HepG2 (cell line): ENCODE measurements at regions not wholly inside any gene's neighbourhood (a gene's known extent, or its start where the extent isn't known, plus 50 kb on each side); places are given as distances from the start of the nearest gene placed in this dataset.

Experiments used
- ATAC-seq: fragments of 200-7000 bp; cut with Tn5 transposase; 3 replicates; pipeline ENCODE4 v1.9.1; 2020; ENCODE audit warnings: mild to moderate bottlenecking, moderate library complexity
- BruUV-seq: library from RNA; stranded (reverse); fragments of 400-500 nt; replicated peaks from 2 replicates; lab custom pipeline; 2021; lab: Mats Ljungman, UMichigan
- CTCF ChIA-PET: fragments of 300-600 bp; formaldehyde crosslinking; extraction: SDS; loops from one replicate; lab custom pipeline; 2021; ENCODE audit warnings: low total read pairs, inconsistent platforms, low intra/inter-chr PET ratio; lab: Yijun Ruan, JAX
- POLR2A ChIA-PET: fragments of 350-600 bp; sonication (Branson Sonifier 250); formaldehyde crosslinking; loops from one replicate; lab custom pipeline; 2020; ENCODE audit warnings: antibody characterized with exemption, inconsistent platforms; lab: Yijun Ruan, JAX
- DNase-seq: peaks from one replicate; pipeline ENCODE4 v3.0.0-alpha.2; 2015; ENCODE audit warnings: low spot score
- FAIRE-seq: peaks from 3 replicates; lab custom pipeline; 2011; peaks lifted over from hg19 to GRCh38; lab: Jason Lieb, UNC
- H2AFZ ChIP-seq: one replicate; pipeline ENCODE4 v1.6.1; 2011; ENCODE audit warnings: low read length, inconsistent platforms
- H3K27ac ChIP-seq: fragments of 300-600 bp; 3 replicates; pipeline ENCODE4 v1.8.0; 2011; ENCODE audit warnings: mixed run types, mild to moderate bottlenecking, mixed read lengths, low read length, inconsistent platforms; ENCODE audit not compliant: insufficient read depth; ENCODE audit errors: extremely low read length
- H3K27me3 ChIP-seq, 2 experiments: fragments of 200-600 bp in 1 of 2; 2 replicates in 1 of 2; 3 replicates in 1 of 2; pipeline versions ENCODE4 v1.6.0 to v1.8.0; 2011; ENCODE audit warnings: low read length in 2 of 2, mild to moderate bottlenecking in 2 of 2, moderate library complexity in 2 of 2, inconsistent platforms in 1 of 2; ENCODE audit not compliant: insufficient read depth in 2 of 2, control insufficient read depth in 1 of 2
- H3K36me3 ChIP-seq, 2 experiments: fragments of 200-600 bp in 1 of 2; replicated peaks in 1 of 2; 2 replicates in 1 of 2; 3 replicates in 1 of 2; pipeline versions ENCODE4 v1.5.1 to v1.8.0; 2011; ENCODE audit warnings: low read length in 2 of 2, inconsistent platforms in 1 of 2; ENCODE audit not compliant: insufficient read depth in 2 of 2, control insufficient read depth in 1 of 2
- H3K4me1 ChIP-seq: 2 replicates; pipeline ENCODE4 v1.5.1; 2012; ENCODE audit warnings: low read length, inconsistent platforms; ENCODE audit not compliant: insufficient read depth
- H3K4me2 ChIP-seq: 2 replicates; pipeline ENCODE4 v1.6.0; 2011; ENCODE audit warnings: low read depth, low read length, inconsistent platforms
- H3K4me3 ChIP-seq, 3 experiments: fragments of 200-600 bp in 1 of 3; sonication (generic), shearing (Covaris generic) in 1 of 3; replicated peaks in 1 of 3; 2 replicates each; pipeline ENCODE4 v1.5.1; 2011 to 2016; ENCODE audit warnings: low read length in 3 of 3, inconsistent platforms in 2 of 3, low read depth in 2 of 3, mild to moderate bottlenecking in 2 of 3, control low read depth in 1 of 3, mixed read lengths in 1 of 3; ENCODE audit not compliant: insufficient read depth in 1 of 3
- H3K79me2 ChIP-seq: one replicate; pipeline ENCODE4 v1.6.1; 2011; ENCODE audit warnings: low read length, inconsistent platforms; ENCODE audit not compliant: insufficient read depth
- H3K9ac ChIP-seq: 2 replicates; pipeline ENCODE4 v1.6.0; 2011; ENCODE audit warnings: mild to moderate bottlenecking, low read depth, low read length, inconsistent platforms; ENCODE audit not compliant: insufficient read depth
- H3K9me3 ChIP-seq: 2 replicates; pipeline ENCODE4 v1.5.1; 2012; ENCODE audit warnings: mild to moderate bottlenecking, low read length
- H4K20me1 ChIP-seq: 2 replicates; pipeline ENCODE4 v1.6.0; 2011; ENCODE audit warnings: inconsistent platforms, mild to moderate bottlenecking, low read length, moderate library complexity; ENCODE audit not compliant: insufficient read depth
- CEBPB ChIP-seq: IDR thresholded peaks from 2 replicates; pipeline ENCODE4 v1.6.1; 2011; ENCODE audit warnings: low read depth, low read length, improper control_type of control experiment, borderline replicate concordance
- HMG20B ChIP-seq: conservative IDR thresholded peaks from 2 replicates; pipeline ENCODE4 v1.6.1; 2016; ENCODE audit warnings: missing genetic modification reagents, missing compliant biosample characterization
- HNRNPK ChIP-seq: fragments of 200-400 bp; formaldehyde crosslinking; IDR thresholded peaks from 2 replicates; pipeline ENCODE4 v1.6.1; 2018; ENCODE audit warnings: low read length, low read depth, moderate library complexity, mild to moderate bottlenecking; ENCODE audit not compliant: poor library complexity, severe bottlenecking
- MZF1 ChIP-seq: sonication (generic); formaldehyde crosslinking; IDR thresholded peaks from 2 replicates; pipeline ENCODE4 v1.8.1; 2023; ENCODE audit warnings: mild to moderate bottlenecking, missing genetic modification reagents, borderline replicate concordance
- NONO ChIP-seq, 2 experiments: fragments of 450-650 bp in 1 of 2; sonication (generic) in 1 of 2; formaldehyde crosslinking in 1 of 2; IDR thresholded peaks in 1 of 2; conservative IDR thresholded peaks in 1 of 2; 2 replicates each; pipeline versions ENCODE4 v1.6.1 to v1.8.0; 2017 to 2022; ENCODE audit warnings: mild to moderate bottlenecking in 1 of 2, missing genetic modification reagents in 1 of 2, moderate library complexity in 1 of 2
- SALL1 ChIP-seq: sonication (generic); formaldehyde crosslinking; IDR thresholded peaks from 2 replicates; pipeline ENCODE4 v1.8.0; 2022; ENCODE audit warnings: mild to moderate bottlenecking, missing genetic modification reagents
- TARDBP ChIP-seq: sonication (generic); formaldehyde crosslinking; IDR thresholded peaks from 2 replicates; pipeline ENCODE4 v1.8.0; 2022; ENCODE audit warnings: mild to moderate bottlenecking, missing genetic modification reagents
- ZNF337 ChIP-seq: sonication (generic); formaldehyde crosslinking; IDR thresholded peaks from 2 replicates; pipeline ENCODE4 v1.5.1; 2020; ENCODE audit warnings: missing genetic modification reagents, low read depth, mild to moderate bottlenecking, borderline replicate concordance
- ZNF383 ChIP-seq: sonication (generic); formaldehyde crosslinking; IDR thresholded peaks from 2 replicates; pipeline ENCODE4 v1.4.0; 2020; ENCODE audit warnings: missing genetic modification reagents, mild to moderate bottlenecking, borderline replicate concordance
- ZNF747 ChIP-seq: sonication (generic); formaldehyde crosslinking; IDR thresholded peaks from 2 replicates; pipeline ENCODE4 v1.8.1; 2023; ENCODE audit warnings: missing genetic modification reagents, mild to moderate bottlenecking, borderline replicate concordance
- WGBS: methylation state at CpG from one replicate; pipeline ENCODE4 v1.1.6; 2017; ENCODE audit warnings: low lambda C conversion rate; 5-methylcytosine and 5-hydroxymethylcytosine counted together
- in situ Hi-C: cut with HindIII; loops from 2 replicates; pipeline ENCODE4 v1.10.0; 2017; ENCODE audit warnings: low pct_unique_long_range_greater_than_20kb; ENCODE audit not compliant: extremely low pct_ligation_motif_present
- intact Hi-C: fragments of 100-400 bp; cut with micrococcal nuclease; formaldehyde crosslinking; loops from one replicate; pipeline ENCODE4 v1.10.0; 2022; ENCODE audit not compliant: unreplicated experiment
- TF ChIP-seq, protein P1 (sequence below): sonication (generic); formaldehyde crosslinking; conservative IDR thresholded peaks from 2 replicates; pipeline ENCODE4 v1.5.0; 2020; ENCODE audit warnings: missing genetic modification reagents
- TF ChIP-seq, protein P2 (sequence below): sonication (generic); formaldehyde crosslinking; IDR thresholded peaks from 2 replicates; pipeline ENCODE4 v1.5.1; 2020; ENCODE audit warnings: mild to moderate bottlenecking, missing genetic modification reagents, borderline replicate concordance

DNA sequence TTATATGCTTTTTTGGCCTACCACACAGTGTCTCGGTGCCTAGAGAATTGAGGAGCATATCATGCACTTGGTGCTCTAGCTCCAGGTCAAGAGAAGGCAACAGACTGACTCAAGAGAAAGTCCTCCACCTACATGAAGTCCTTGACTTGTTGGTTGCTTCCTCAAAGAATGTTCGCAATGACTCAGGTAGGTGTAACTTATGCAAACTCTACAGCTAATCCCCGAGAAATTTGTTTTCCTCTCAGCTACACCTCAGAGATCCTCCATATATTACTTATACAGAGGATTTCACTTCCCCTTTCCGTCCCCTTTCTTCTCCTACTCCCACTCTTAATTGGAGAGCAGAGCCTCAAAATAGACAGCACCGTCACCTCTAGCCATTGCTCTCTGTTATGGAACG, 1013.1 kb downstream of the KCNMA1 start:
- no peaks in the 10 kb centered on the region for H3K9me3 ChIP-seq
- H3K4me1 ChIP-seq, result no peaks in the 10 kb centered on the region
- POLR2A ChIA-PET, result no interaction called here
- no peak overlapping the region for H3K4me3 ChIP-seq
- no peaks in the 10 kb centered on the region for H3K79me2 ChIP-seq
- no peak for ATAC-seq
- CTCF ChIA-PET, result no interaction called here
- no peak for DNase-seq
- no peak overlapping the region for H2AFZ ChIP-seq
- no peak for FAIRE-seq
- no peaks in the 10 kb centered on the region for H4K20me1 ChIP-seq
- no TSS peak for BruUV-seq
- H3K36me3 ChIP-seq, result no peaks in the 10 kb centered on the region
- H3K9ac ChIP-seq, result no peak overlapping the region
- H3K4me2 ChIP-seq, result no peak overlapping the region
- intact Hi-C loops, result no loop called here
- peaks cover 0 to 6% of the 10 kb centered on the region in 2 experiments; a peak in 1 of 5 replicates for H3K27me3 ChIP-seq
- no peak for TF ChIP-seq HMG20B
- no peak for TF ChIP-seq HNRNPK
- TF ChIP-seq ZNF337 (CRISPR knock-in tag), result no peak
- WGBS, result 15% methylated on average over 6 of the region's 6 CpGs
- H3K27ac ChIP-seq, result no peak overlapping the region
- in situ Hi-C loops, result no loop called here

DNA sequence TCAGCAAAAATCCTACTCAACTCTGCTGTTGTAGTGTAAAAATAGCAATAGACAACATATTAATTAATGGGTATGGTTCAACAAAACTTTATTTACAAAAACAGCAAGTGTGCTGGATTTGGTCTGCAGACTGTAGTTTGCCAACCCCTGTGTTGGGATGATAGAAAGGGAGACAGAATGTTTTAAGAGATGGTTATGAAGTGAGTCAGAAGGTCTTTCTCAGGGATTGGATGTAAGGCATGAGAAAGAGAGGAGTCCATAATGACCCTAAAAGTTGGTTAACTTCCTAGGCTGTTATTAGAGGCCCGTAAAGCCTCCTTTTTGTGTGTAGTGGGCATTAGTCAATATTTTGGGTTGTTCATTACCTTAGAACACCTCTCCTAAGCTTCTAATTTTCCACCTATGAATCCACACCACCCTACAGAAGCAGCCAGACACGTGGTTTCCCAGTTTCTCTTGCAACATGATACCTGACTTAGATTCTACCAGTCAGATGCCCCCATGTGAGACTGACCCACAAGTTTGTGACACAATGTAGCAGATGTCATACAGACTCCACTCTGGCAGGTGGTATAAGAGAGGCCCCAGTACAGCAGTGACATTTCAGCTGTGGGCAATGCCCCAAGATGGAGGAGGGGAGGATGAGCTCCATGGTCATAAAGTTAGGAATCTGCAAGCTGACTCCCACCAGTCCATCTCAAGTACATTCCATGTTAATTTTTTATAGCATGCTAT, 1015.6 kb downstream of the KCNMA1 start:
- H3K27me3 ChIP-seq, result peaks cover 0 to 6% of the 10 kb centered on the region in 2 experiments; a peak in 1 of 5 replicates
- H3K27ac ChIP-seq, result no peak overlapping the region
- no peak for DNase-seq
- 0% methylated on average over 2 of the region's 2 CpGs for WGBS
- H4K20me1 ChIP-seq, result no peaks in the 10 kb centered on the region
- H3K9ac ChIP-seq, result no peak overlapping the region
- BruUV-seq, result no TSS peak
- H3K4me2 ChIP-seq, result no peak overlapping the region
- no peak for FAIRE-seq
- H3K79me2 ChIP-seq, result no peaks in the 10 kb centered on the region
- no peak overlapping the region for H3K4me3 ChIP-seq
- CTCF ChIA-PET, result no interaction called here
- intact Hi-C loops (no loop called here), in situ Hi-C loops (no loop called here)
- no peaks in the 10 kb centered on the region for H3K9me3 ChIP-seq
- POLR2A ChIA-PET, result no interaction called here
- TF ChIP-seq MZF1 (CRISPR knock-in tag) (no peak), TARDBP (no peak), CEBPB (no peak), NONO (IDR thresholded peaks at IDR 0.05) (no peak), NONO (CRISPR knock-in tag; conservative IDR thresholded peaks at IDR 0.05) (no peak), ZNF747 (CRISPR knock-in tag) (no peak), SALL1 (CRISPR knock-in tag) (no peak), ZNF383 (CRISPR knock-in tag) (no peak)
- TF ChIP-seq, protein P1, sequence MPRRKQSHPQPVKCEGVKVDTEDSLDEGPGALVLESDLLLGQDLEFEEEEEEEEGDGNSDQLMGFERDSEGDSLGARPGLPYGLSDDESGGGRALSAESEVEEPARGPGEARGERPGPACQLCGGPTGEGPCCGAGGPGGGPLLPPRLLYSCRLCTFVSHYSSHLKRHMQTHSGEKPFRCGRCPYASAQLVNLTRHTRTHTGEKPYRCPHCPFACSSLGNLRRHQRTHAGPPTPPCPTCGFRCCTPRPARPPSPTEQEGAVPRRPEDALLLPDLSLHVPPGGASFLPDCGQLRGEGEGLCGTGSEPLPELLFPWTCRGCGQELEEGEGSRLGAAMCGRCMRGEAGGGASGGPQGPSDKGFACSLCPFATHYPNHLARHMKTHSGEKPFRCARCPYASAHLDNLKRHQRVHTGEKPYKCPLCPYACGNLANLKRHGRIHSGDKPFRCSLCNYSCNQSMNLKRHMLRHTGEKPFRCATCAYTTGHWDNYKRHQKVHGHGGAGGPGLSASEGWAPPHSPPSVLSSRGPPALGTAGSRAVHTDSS (CRISPR knock-in tag), result no peak
- TF ChIP-seq, protein P2, sequence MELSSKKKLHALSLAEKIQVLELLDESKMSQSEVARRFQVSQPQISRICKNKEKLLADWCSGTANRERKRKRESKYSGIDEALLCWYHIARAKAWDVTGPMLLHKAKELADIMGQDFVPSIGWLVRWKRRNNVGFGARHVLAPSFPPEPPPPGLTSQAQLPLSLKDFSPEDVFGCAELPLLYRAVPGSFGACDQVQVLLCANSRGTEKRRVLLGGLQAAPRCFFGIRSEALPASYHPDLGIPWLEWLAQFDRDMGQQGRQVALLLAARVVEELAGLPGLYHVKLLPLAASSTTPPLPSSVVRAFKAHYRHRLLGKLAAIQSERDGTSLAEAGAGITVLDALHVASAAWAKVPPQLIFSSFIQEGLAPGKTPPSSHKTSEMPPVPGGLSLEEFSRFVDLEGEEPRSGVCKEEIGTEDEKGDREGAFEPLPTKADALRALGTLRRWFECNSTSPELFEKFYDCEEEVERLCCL (CRISPR knock-in tag), result no peak
- H2AFZ ChIP-seq, result no peak overlapping the region
- H3K4me1 ChIP-seq, result no peaks in the 10 kb centered on the region
- H3K36me3 ChIP-seq, result no peaks in the 10 kb centered on the region
- no peak for ATAC-seq
